PC-3 (cell line): ENCODE measurements at regions not wholly inside any gene's neighbourhood (a gene's known extent, or its start where the extent isn't known, plus 50 kb on each side); places are given as distances from the start of the nearest gene placed in this dataset.

Experiments used
- CTCF ChIP-seq: fragments of 300-600 bp; sonication (generic); conservative IDR thresholded peaks from 2 replicates; pipeline ENCODE4 v1.5.1; 2017; ENCODE audit warnings: antibody characterized with exemption, low read depth, mild to moderate bottlenecking, low read length
- EZH2 ChIP-seq: fragments of 300-600 bp; sonication (generic); IDR thresholded peaks from one replicate; pipeline ENCODE4 v1.6.1; 2017; ENCODE audit warnings: antibody characterized with exemption, mild to moderate bottlenecking, low read length; ENCODE audit not compliant: unreplicated experiment
- EZH2phosphoT487 ChIP-seq: fragments of 300-600 bp; sonication (generic); IDR thresholded peaks from 2 replicates; pipeline ENCODE4 v1.6.1; 2018; ENCODE audit warnings: mild to moderate bottlenecking, antibody characterized with exemption, low read length, borderline replicate concordance

GRCh38 chr12:39095636-39096330, 190.4 kb upstream of the CPNE8 start:
- no peak for TF ChIP-seq CTCF
- TF ChIP-seq EZH2, result no peak
- no peak for TF ChIP-seq EZH2phosphoT487
